Embryonic facial prominence (tissue), 1 donor: ENCODE measurements at regions not wholly inside any gene's neighbourhood (a gene's known extent, or its start where the extent isn't known, plus 50 kb on each side); places are given as distances from the start of the nearest gene placed in this dataset.

ENCODE experiments used
- DNase-seq: peaks from one replicate; pipeline ENCODE4 v3.0.0-alpha.2; 2016; ENCODE audit errors: extremely low spot score

GRCh38 chr13:111537115-111537728 lies 216.8 kb downstream of the TEX29 start:
- no peak for DNase-seq

GRCh38 chr13:111537843-111538499 lies 217.5 kb downstream of the TEX29 start:
- DNase-seq: no peak

- no peak for DNase-seq
Observed at GRCh38 chr13:111539252-111539651, 218.8 kb downstream of the TEX29 start.

GRCh38 chr13:111539791-111540446 lies 219.5 kb downstream of the TEX29 start:
- DNase-seq: no peak

- no peak for DNase-seq
Observed at GRCh38 chr13:111540486-111540885, 220.0 kb downstream of the TEX29 start.

- DNase-seq: no peak
Observed at GRCh38 chr13:111541345-111541744, 220.9 kb downstream of the TEX29 start.

- no peak for DNase-seq
Observed at GRCh38 chr13:111541752-111542529, 221.5 kb downstream of the TEX29 start.

GRCh38 chr13:111542530-111543341 lies 222.3 kb downstream of the TEX29 start:
- no peak for DNase-seq

GRCh38 chr13:111546921-111547675 lies 226.7 kb downstream of the TEX29 start:
- DNase-seq: no peak

GRCh38 chr13:111547726-111548273 lies 227.4 kb downstream of the TEX29 start:
- no peak for DNase-seq

GRCh38 chr13:111548301-111548700 lies 227.9 kb downstream of the TEX29 start:
- no peak for DNase-seq

- DNase-seq: no peak
Observed at GRCh38 chr13:111548805-111549204, 228.4 kb downstream of the TEX29 start.

- no peak for DNase-seq
Observed at GRCh38 chr13:111549464-111549863, 229.0 kb downstream of the TEX29 start.

- no peak for DNase-seq
Observed at GRCh38 chr13:111550062-111550461, 229.6 kb downstream of the TEX29 start.

GRCh38 chr13:111551204-111551820 lies 230.9 kb downstream of the TEX29 start:
- DNase-seq: no peak

GRCh38 chr13:111552891-111553655 lies 232.6 kb downstream of the TEX29 start:
- DNase-seq: no peak

GRCh38 chr13:111554539-111555267 lies 234.3 kb downstream of the TEX29 start:
- DNase-seq: no peak

GRCh38 chr13:111555268-111555808 lies 234.9 kb downstream of the TEX29 start:
- DNase-seq: no peak
